Loucy (cell line): ENCODE measurements at regions not wholly inside any gene's neighbourhood (a gene's known extent, or its start where the extent isn't known, plus 50 kb on each side); places are given as distances from the start of the nearest gene placed in this dataset.

ENCODE experiments used
- H2AFZ ChIP-seq: fragments of 200-600 bp; sonication (generic); 2 replicates; pipeline ENCODE4 v1.6.0; 2016; ENCODE audit warnings: antibody characterized with exemption, mild to moderate bottlenecking, low read length, moderate library complexity
- H3F3A ChIP-seq: fragments of 200-600 bp; 2 replicates; pipeline ENCODE4 v1.6.0; 2016; ENCODE audit warnings: antibody characterized with exemption, low read depth, mild to moderate bottlenecking
- H3K27me3 ChIP-seq: fragments of 200-600 bp; sonication (generic); 2 replicates; pipeline ENCODE4 v1.6.1; 2014; ENCODE audit warnings: low read length, mild to moderate bottlenecking; ENCODE audit not compliant: insufficient read depth, poor library complexity, severe bottlenecking
- H3K36me3 ChIP-seq: fragments of 200-600 bp; sonication (generic); 2 replicates; pipeline ENCODE4 v1.6.1; 2016; ENCODE audit warnings: low read length; ENCODE audit not compliant: insufficient read depth
- H3K4me1 ChIP-seq: fragments of 200-600 bp; sonication (generic); 2 replicates; pipeline ENCODE4 v1.5.1; 2014; ENCODE audit warnings: low read length, mild to moderate bottlenecking; ENCODE audit not compliant: insufficient read depth, poor library complexity, severe bottlenecking
- H3K4me2 ChIP-seq: fragments of 200-600 bp; sonication (generic); 2 replicates; pipeline ENCODE4 v1.6.0; 2014; ENCODE audit warnings: antibody characterized with exemption, low read length, low read depth, mild to moderate bottlenecking; ENCODE audit not compliant: poor library complexity, severe bottlenecking
- H3K4me3 ChIP-seq: fragments of 200-600 bp; sonication (generic); 2 replicates; pipeline ENCODE4 v1.5.1; 2014; ENCODE audit warnings: low read length, mild to moderate bottlenecking, mixed read lengths; ENCODE audit not compliant: poor library complexity, severe bottlenecking
- H3K79me2 ChIP-seq: fragments of 200-600 bp; sonication (generic); 2 replicates; pipeline ENCODE4 v1.6.1; 2014; ENCODE audit warnings: low read length; ENCODE audit not compliant: insufficient read depth
- H3K9ac ChIP-seq: fragments of 200-600 bp; sonication (generic); 2 replicates; pipeline ENCODE4 v1.6.0; 2014; ENCODE audit warnings: mild to moderate bottlenecking, low read depth, low read length, moderate library complexity; ENCODE audit not compliant: poor library complexity, severe bottlenecking
- H3K9me2 ChIP-seq: fragments of 200-600 bp; sonication (generic); replicated peaks from 2 replicates; pipeline ENCODE4 v1.6.1; 2016; ENCODE audit warnings: low read depth, low read length, mixed read lengths
- H3K9me3 ChIP-seq: fragments of 200-600 bp; sonication (generic); 2 replicates; pipeline ENCODE4 v1.6.1; 2014; ENCODE audit warnings: mild to moderate bottlenecking, antibody characterized with exemption, low read length, low read depth; ENCODE audit not compliant: insufficient read depth
- H4K20me1 ChIP-seq: fragments of 200-600 bp; sonication (generic); 2 replicates; pipeline ENCODE4 v1.6.0; 2014; ENCODE audit warnings: antibody characterized with exemption, low read length, mild to moderate bottlenecking; ENCODE audit not compliant: insufficient read depth, poor library complexity, severe bottlenecking
- EZH2phosphoT487 ChIP-seq: fragments of 200-600 bp; IDR thresholded peaks from 2 replicates; pipeline ENCODE4 v1.6.1; 2018; ENCODE audit warnings: antibody characterized with exemption, mild to moderate bottlenecking, moderate library complexity, borderline replicate concordance
- TF ChIP-seq, protein P1 (sequence below): fragments of 200-600 bp; sonication (generic); conservative IDR thresholded peaks from 2 replicates; pipeline ENCODE4 v1.5.1; 2014; ENCODE audit warnings: mild to moderate bottlenecking, antibody characterized with exemption, low read length

GRCh38 chr3:59605318-59605717 is 555.5 kb upstream of the CFAP20DC start:
- H3K9me2 ChIP-seq: no peaks in the 10 kb centered on the region
- no peak overlapping the region for H3K9ac ChIP-seq
- no peaks in the 10 kb centered on the region for H3K79me2 ChIP-seq
- H3K36me3 ChIP-seq: no peaks in the 10 kb centered on the region
- no peak overlapping the region for H3K4me2 ChIP-seq
- H2AFZ ChIP-seq: no peak overlapping the region
- H3K4me1 ChIP-seq: no peaks in the 10 kb centered on the region
- no peaks in the 10 kb centered on the region for H3K9me3 ChIP-seq
- no peaks in the 10 kb centered on the region for H3K27me3 ChIP-seq
- no peak overlapping the region for H3K4me3 ChIP-seq
- no peaks in the 10 kb centered on the region for H3F3A ChIP-seq
- H4K20me1 ChIP-seq: no peaks in the 10 kb centered on the region
- TF ChIP-seq EZH2phosphoT487: no peak

DNA sequence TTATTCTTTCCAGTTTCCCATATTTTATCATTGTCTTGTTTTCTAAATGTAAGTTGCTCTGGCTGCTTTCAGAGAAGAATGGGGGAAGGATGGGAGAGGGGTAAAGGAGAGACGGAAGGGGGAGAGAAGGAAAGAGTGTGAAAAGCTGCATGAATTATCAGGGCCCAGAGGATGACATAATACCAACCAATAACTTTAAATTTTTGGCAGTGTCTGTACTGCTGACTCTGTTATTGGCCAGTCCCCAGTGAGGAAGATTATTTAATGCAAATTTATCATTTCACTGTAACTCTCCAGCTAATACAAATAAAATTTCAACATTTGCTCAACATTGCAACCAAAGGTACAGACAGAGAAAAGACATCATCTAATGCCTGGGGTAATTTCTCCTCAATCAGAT is 551.7 kb upstream of the CFAP20DC start:
- Histone ChIP-seq H3K4me3 (no peak overlapping the region), H3K9me2 (no peaks in the 10 kb centered on the region), H3K4me1 (peaks cover 6% of the 10 kb centered on the region), H3K36me3 (no peaks in the 10 kb centered on the region), H3K79me2 (no peaks in the 10 kb centered on the region), H2AFZ (no peak overlapping the region), H3K4me2 (no peak overlapping the region), H3F3A (no peaks in the 10 kb centered on the region), H3K9ac (no peak overlapping the region), H4K20me1 (no peaks in the 10 kb centered on the region), H3K9me3 (no peaks in the 10 kb centered on the region), H3K27me3 (no peaks in the 10 kb centered on the region)
- no peak for TF ChIP-seq EZH2phosphoT487
- TF ChIP-seq, protein P1, sequence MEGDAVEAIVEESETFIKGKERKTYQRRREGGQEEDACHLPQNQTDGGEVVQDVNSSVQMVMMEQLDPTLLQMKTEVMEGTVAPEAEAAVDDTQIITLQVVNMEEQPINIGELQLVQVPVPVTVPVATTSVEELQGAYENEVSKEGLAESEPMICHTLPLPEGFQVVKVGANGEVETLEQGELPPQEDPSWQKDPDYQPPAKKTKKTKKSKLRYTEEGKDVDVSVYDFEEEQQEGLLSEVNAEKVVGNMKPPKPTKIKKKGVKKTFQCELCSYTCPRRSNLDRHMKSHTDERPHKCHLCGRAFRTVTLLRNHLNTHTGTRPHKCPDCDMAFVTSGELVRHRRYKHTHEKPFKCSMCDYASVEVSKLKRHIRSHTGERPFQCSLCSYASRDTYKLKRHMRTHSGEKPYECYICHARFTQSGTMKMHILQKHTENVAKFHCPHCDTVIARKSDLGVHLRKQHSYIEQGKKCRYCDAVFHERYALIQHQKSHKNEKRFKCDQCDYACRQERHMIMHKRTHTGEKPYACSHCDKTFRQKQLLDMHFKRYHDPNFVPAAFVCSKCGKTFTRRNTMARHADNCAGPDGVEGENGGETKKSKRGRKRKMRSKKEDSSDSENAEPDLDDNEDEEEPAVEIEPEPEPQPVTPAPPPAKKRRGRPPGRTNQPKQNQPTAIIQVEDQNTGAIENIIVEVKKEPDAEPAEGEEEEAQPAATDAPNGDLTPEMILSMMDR: no peak

DNA sequence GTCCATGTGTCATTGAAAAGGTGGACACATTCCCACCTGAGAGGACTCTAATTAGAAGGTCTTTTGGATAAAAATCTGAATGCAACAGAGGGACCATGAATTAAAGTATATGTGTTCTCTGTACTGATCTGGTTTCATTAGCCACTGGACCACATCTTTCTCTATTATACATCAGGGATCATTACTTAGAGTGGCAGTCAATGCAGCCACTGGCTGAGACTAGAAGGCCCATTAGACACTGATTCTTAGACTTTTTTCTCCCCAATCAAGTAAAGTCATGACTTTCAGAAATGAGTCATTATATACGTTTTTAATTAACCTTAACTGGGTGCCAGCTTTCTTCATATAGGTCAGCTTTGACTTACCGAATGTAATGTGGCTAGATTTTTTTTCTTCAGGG is 550.8 kb upstream of the CFAP20DC start:
- H3K4me1 ChIP-seq: peaks cover 6% of the 10 kb centered on the region
- no peaks in the 10 kb centered on the region for H3K27me3 ChIP-seq
- no peaks in the 10 kb centered on the region for H3K9me2 ChIP-seq
- no peak for TF ChIP-seq EZH2phosphoT487
- TF ChIP-seq, protein P1: no peak
- H3K9me3 ChIP-seq: no peaks in the 10 kb centered on the region
- H3K4me2 ChIP-seq: no peak overlapping the region
- no peaks in the 10 kb centered on the region for H3K79me2 ChIP-seq
- H3K36me3 ChIP-seq: no peaks in the 10 kb centered on the region
- H3K4me3 ChIP-seq: no peak overlapping the region
- no peak overlapping the region for H3K9ac ChIP-seq
- no peaks in the 10 kb centered on the region for H3F3A ChIP-seq
- no peaks in the 10 kb centered on the region for H4K20me1 ChIP-seq
- H2AFZ ChIP-seq: no peak overlapping the region

- TF ChIP-seq, protein P1: no peak
- TF ChIP-seq EZH2phosphoT487: no peak
- H4K20me1 ChIP-seq: no peaks in the 10 kb centered on the region
- no peaks in the 10 kb centered on the region for H3K9me2 ChIP-seq
- H3K4me1 ChIP-seq: peaks cover 6% of the 10 kb centered on the region
- H3K79me2 ChIP-seq: no peaks in the 10 kb centered on the region
- H3K4me2 ChIP-seq: no peak overlapping the region
- H3K36me3 ChIP-seq: no peaks in the 10 kb centered on the region
- H3K9me3 ChIP-seq: no peaks in the 10 kb centered on the region
- H3K9ac ChIP-seq: no peak overlapping the region
- no peaks in the 10 kb centered on the region for H3K27me3 ChIP-seq
- H2AFZ ChIP-seq: peak overlapping the region; percentile 81
- no peaks in the 10 kb centered on the region for H3F3A ChIP-seq
- H3K4me3 ChIP-seq: no peak overlapping the region
Observed at GRCh38 chr3:59596741-59597140, 546.9 kb upstream of the CFAP20DC start.
